Body of pancreas (tissue), 4 donors: ENCODE measurements at regions not wholly inside any gene's neighbourhood (a gene's known extent, or its start where the extent isn't known, plus 50 kb on each side); places are given as distances from the start of the nearest gene placed in this dataset.

Experiments used
- ATAC-seq: fragments of 150-250 bp; one replicate; pipeline ENCODE4 v1.9.1; 2016
- DNase-seq, 4 donors: peaks; one replicate each; pipeline ENCODE4 v3.0.0-alpha.2; 2019
- H3K27ac ChIP-seq, 4 donors: fragments of 200-600 bp; sonication (generic); 1 replicate in 3 of 4; 2 replicates in 1 of 4; pipeline versions ENCODE4 v1.5.1 to v1.6.1; 2016 to 2019; ENCODE audit warnings: mild to moderate bottlenecking in 1 of 4, mixed read lengths in 1 of 4, moderate library complexity in 1 of 4
- H3K27me3 ChIP-seq, 2 donors: fragments of 200-600 bp; sonication (generic); one replicate each; pipeline ENCODE4 v1.6.0; 2016; ENCODE audit warnings: mild to moderate bottlenecking in 1 of 2
- H3K36me3 ChIP-seq, 2 donors: fragments of 200-600 bp; sonication (generic); replicated peaks in 1 of 2; 2 replicates each; pipeline ENCODE4 v1.5.1; 2016; ENCODE audit warnings: low read depth in 2 of 2; ENCODE audit not compliant: insufficient read depth in 1 of 2
- H3K4me1 ChIP-seq: fragments of 200-600 bp; sonication (generic); one replicate; pipeline ENCODE4 v1.6.0; 2016
- H3K4me3 ChIP-seq, 2 donors: fragments of 200-600 bp; sonication (generic); 1 replicate in 1 of 2; 2 replicates in 1 of 2; pipeline ENCODE4 v1.5.1; 2016 to 2019
- H3K9me3 ChIP-seq, 3 donors: fragments of 200-600 bp; sonication (generic); 1 replicate in 2 of 3; 2 replicates in 1 of 3; pipeline ENCODE4 v1.5.1; 2016
- CTCF ChIP-seq, 7 experiments: fragments of 450-650 bp in 4 of 7; fragments of 200-600 bp in 3 of 7; sonication (generic) in 3 of 7; IDR thresholded peaks; one replicate each; pipeline ENCODE4 v1.5.1; 2016 to 2019; ENCODE audit warnings: antibody characterized with exemption in 7 of 7
- POLR2A ChIP-seq, 3 donors: fragments of 450-650 bp; IDR thresholded peaks; one replicate each; pipeline ENCODE4 v1.6.1; 2016; ENCODE audit warnings: antibody characterized with exemption in 3 of 3, mild to moderate bottlenecking in 2 of 3
- WGBS, 2 donors: methylation state at CpG; one replicate each; pipeline ENCODE4 v1.1.5; 2017; 5-methylcytosine and 5-hydroxymethylcytosine counted together
- intact Hi-C: fragments of 100-400 bp; cut with DNase I; formaldehyde crosslinking; loops from one replicate; pipeline ENCODE4 v1.15.1; 2023

DNA sequence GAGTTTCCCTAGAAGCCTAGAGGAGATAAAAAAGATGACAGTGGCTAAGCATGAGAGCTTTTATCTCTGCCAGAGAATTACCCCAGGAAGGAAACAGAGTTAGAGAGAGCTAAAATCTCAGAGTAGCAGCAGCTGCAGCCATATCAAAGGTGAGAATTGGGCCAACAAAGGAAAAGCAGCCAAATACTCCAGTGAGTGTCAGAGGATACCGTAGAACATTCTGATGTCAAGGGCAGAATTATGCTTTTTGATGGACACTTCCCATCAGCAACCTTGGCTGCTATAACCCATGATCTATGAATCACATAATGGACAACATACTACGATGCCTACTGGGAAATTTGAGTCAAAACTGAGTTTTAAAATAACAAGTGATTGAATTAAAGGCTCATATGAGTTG is 405.8 kb upstream of the CPEB2 start:
- intact Hi-C loops = no loop called here
- H3K27me3 ChIP-seq = no peaks in the 10 kb centered on the region
- no peak overlapping the region for H3K27ac ChIP-seq
- no peaks in the 10 kb centered on the region for H3K9me3 ChIP-seq
- no peak for DNase-seq
- no peaks in the 10 kb centered on the region for H3K36me3 ChIP-seq
- ATAC-seq = no peak
- no peak overlapping the region for H3K4me3 ChIP-seq
- 44 to 63% methylated on average over 2 of the region's 2 CpGs for WGBS, 2 donors
- H3K4me1 ChIP-seq = no peaks in the 10 kb centered on the region
- no peak for TF ChIP-seq CTCF (IDR thresholded peaks at IDR 0.05)
- no peak for TF ChIP-seq POLR2A (IDR thresholded peaks at IDR 0.05)

DNA sequence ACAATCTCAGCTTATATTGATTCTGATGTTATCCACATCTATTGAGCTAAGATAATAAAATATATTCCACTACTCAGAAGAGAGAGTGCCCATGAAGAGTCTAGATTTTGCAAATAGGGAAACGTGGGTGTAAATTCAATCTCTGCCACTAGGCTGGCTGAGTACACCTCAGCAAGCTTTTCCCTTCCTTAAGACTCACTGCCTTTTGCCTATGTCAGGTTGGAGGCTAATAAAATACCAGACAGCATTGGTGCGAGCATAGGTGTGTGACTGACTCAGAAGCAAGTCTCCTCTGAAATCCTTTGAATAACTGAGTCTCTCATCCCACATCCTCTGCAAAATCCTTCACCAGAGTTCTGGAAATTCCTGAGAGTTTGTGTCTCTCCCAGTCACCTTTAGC is 405.4 kb upstream of the CPEB2 start:
- Histone ChIP-seq H3K4me3 (no peak overlapping the region), H3K27ac (no peak overlapping the region), H3K36me3 (no peaks in the 10 kb centered on the region), H3K4me1 (no peaks in the 10 kb centered on the region), H3K27me3 (no peaks in the 10 kb centered on the region), H3K9me3 (no peaks in the 10 kb centered on the region)
- WGBS, 2 donors = 52 to 55% methylated on average over 2 of the region's 2 CpGs
- DNase-seq = no peak
- intact Hi-C loops = no loop called here
- no peak for ATAC-seq
- TF ChIP-seq POLR2A (IDR thresholded peaks at IDR 0.05) (no peak), CTCF (IDR thresholded peaks at IDR 0.05) (no peak)

DNA sequence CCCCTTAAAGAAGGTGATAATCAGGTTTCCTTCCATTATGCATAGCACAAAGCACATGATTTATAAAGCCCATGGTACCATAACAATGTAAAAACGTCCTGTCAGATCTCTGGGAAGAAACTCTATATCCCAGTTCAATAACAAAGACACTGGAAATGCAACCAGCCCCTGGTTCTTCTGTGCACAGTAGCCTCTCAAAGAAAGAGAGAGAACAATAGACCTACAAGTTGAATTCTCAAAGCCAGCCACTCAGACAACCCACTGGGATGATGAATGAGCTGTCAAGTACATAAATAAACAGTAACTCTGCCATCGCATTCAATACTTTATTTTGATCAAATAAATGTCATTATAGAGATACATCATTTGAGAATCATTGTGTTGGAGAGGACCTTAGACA is 400.1 kb upstream of the CPEB2 start:
- H3K27ac ChIP-seq = no peak overlapping the region
- H3K4me3 ChIP-seq = no peak overlapping the region
- no peaks in the 10 kb centered on the region for H3K27me3 ChIP-seq
- 41 to 44% methylated on average over 2 of the region's 2 CpGs for WGBS, 2 donors
- DNase-seq = no peak
- intact Hi-C loops = no loop called here
- no peak for ATAC-seq
- TF ChIP-seq POLR2A (IDR thresholded peaks at IDR 0.05) = no peak
- no peak for TF ChIP-seq CTCF (IDR thresholded peaks at IDR 0.05)
- H3K9me3 ChIP-seq = no peaks in the 10 kb centered on the region
- no peaks in the 10 kb centered on the region for H3K36me3 ChIP-seq
- H3K4me1 ChIP-seq = no peaks in the 10 kb centered on the region

- no peak overlapping the region for H3K27ac ChIP-seq
- 81 to 82% methylated on average over 3 of the region's 3 CpGs for WGBS, 2 donors
These were observed 395.3 kb upstream of the CPEB2 start for GRCh38 chr4:14607001-14607400.

DNA sequence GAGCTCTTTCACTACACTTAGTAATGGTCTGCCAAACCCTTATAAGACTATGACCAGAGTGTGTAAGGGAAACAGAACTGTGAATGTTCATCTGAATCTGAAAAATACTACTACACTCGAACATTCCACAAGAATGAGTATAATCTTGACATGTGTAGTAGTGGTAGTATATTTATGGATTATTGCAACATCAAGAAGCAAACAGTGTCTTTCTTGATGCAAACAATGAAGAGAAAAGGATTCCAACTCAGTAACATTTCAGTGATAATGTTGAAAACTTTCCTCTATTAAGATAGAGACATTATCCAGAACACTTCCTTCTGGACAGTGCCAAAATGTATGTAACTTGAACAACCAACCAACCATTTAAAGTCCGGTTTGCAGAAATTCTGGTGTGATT is 394.7 kb upstream of the CPEB2 start:
- no peak for DNase-seq
- Histone ChIP-seq H3K27me3 (no peaks in the 10 kb centered on the region), H3K36me3 (no peaks in the 10 kb centered on the region), H3K4me3 (no peak overlapping the region), H3K9me3 (no peaks in the 10 kb centered on the region), H3K4me1 (no peaks in the 10 kb centered on the region), H3K27ac (no peak overlapping the region)
- no peak for TF ChIP-seq CTCF (IDR thresholded peaks at IDR 0.05)
- TF ChIP-seq POLR2A (IDR thresholded peaks at IDR 0.05) = no peak
- ATAC-seq = no peak
- WGBS, 2 donors = 47 to 50% methylated on average over 2 of the region's 2 CpGs
- intact Hi-C loops = no loop called here

More at GRCh38 chr4:14607001-14607400, 395.3 kb upstream of the CPEB2 start:
- no peaks in the 10 kb centered on the region for H3K27me3 ChIP-seq
- TF ChIP-seq POLR2A (IDR thresholded peaks at IDR 0.05) = no peak
- H3K36me3 ChIP-seq = no peaks in the 10 kb centered on the region
- H3K9me3 ChIP-seq = no peaks in the 10 kb centered on the region
- ATAC-seq (no peak), DNase-seq (no peak)
- intact Hi-C loops = no loop called here
- H3K4me3 ChIP-seq = no peak overlapping the region
- no peaks in the 10 kb centered on the region for H3K4me1 ChIP-seq
